Type B pancreatic cell (in vitro differentiated cells): ENCODE measurements at regions not wholly inside any gene's neighbourhood (a gene's known extent, or its start where the extent isn't known, plus 50 kb on each side); places are given as distances from the start of the nearest gene placed in this dataset.

Source experiments
- DNase-seq: peaks from one replicate; pipeline ENCODE4 v3.0.0; 2021; ENCODE audit warnings: mixed read lengths; ENCODE audit not compliant: unreplicated experiment; ENCODE audit errors: extremely low spot score
- H3K27ac Mint-ChIP-seq: 2 replicates; pipeline ENCODE4 v1.8.0; 2021; ENCODE audit warnings: mild to moderate bottlenecking, mixed read lengths
- H3K27me3 Mint-ChIP-seq: 2 replicates; pipeline ENCODE4 v1.8.0; 2021; ENCODE audit warnings: mixed read lengths
- H3K36me3 Mint-ChIP-seq: 2 replicates; pipeline ENCODE4 v1.8.0; 2021; ENCODE audit warnings: mixed read lengths
- H3K4me1 Mint-ChIP-seq: one replicate; pipeline ENCODE4 v1.8.0; 2021; ENCODE audit warnings: mixed read lengths; ENCODE audit not compliant: unreplicated experiment
- H3K4me3 Mint-ChIP-seq: 2 replicates; pipeline ENCODE4 v1.8.0; 2021; ENCODE audit warnings: mild to moderate bottlenecking, mixed read lengths
- H3K9me3 Mint-ChIP-seq: 2 replicates; pipeline ENCODE4 v1.8.0; 2021; ENCODE audit warnings: mixed read lengths
- CTCF ChIP-seq: fragments of 200-600 bp; sonication (generic); conservative IDR thresholded peaks from 2 replicates; pipeline ENCODE4 v1.5.0; 2021; ENCODE audit warnings: antibody characterized with exemption, mild to moderate bottlenecking

GRCh38 chr5:88495810-88496209, 227.2 kb upstream of the TMEM161B start:
- H3K27ac Mint-ChIP-seq: no peak overlapping the region
- no peaks in the 10 kb centered on the region for H3K36me3 Mint-ChIP-seq
- peaks cover 2% of the 10 kb centered on the region for H3K27me3 Mint-ChIP-seq
- TF ChIP-seq CTCF: no peak
- H3K4me1 Mint-ChIP-seq: no peaks in the 10 kb centered on the region
- no peak overlapping the region for H3K4me3 Mint-ChIP-seq
- no peaks in the 10 kb centered on the region for H3K9me3 Mint-ChIP-seq
- no peak for DNase-seq

- no peak for TF ChIP-seq CTCF
- H3K9me3 Mint-ChIP-seq: no peaks in the 10 kb centered on the region
- DNase-seq: no peak
- H3K27me3 Mint-ChIP-seq: peaks cover 15% of the 10 kb centered on the region
- no peak overlapping the region for H3K4me3 Mint-ChIP-seq
- no peaks in the 10 kb centered on the region for H3K4me1 Mint-ChIP-seq
- H3K27ac Mint-ChIP-seq: no peak overlapping the region
- no peaks in the 10 kb centered on the region for H3K36me3 Mint-ChIP-seq
Observed at GRCh38 chr5:88490874-88491273, 222.2 kb upstream of the TMEM161B start.

- Mint-ChIP-seq H3K27ac (no peak overlapping the region), H3K4me3 (no peak overlapping the region), H3K4me1 (no peaks in the 10 kb centered on the region), H3K27me3 (peaks cover 13% of the 10 kb centered on the region), H3K9me3 (no peaks in the 10 kb centered on the region), H3K36me3 (no peaks in the 10 kb centered on the region)
- no peak for TF ChIP-seq CTCF
- no peak for DNase-seq
Observed at GRCh38 chr5:88489364-88489763, 220.7 kb upstream of the TMEM161B start.

GRCh38 chr5:88488561-88488960, 219.9 kb upstream of the TMEM161B start:
- H3K36me3 Mint-ChIP-seq: no peaks in the 10 kb centered on the region
- H3K4me3 Mint-ChIP-seq: no peak overlapping the region
- no peak for TF ChIP-seq CTCF
- no peak for DNase-seq
- H3K27me3 Mint-ChIP-seq: peaks cover 13% of the 10 kb centered on the region
- H3K4me1 Mint-ChIP-seq: no peaks in the 10 kb centered on the region
- H3K9me3 Mint-ChIP-seq: no peaks in the 10 kb centered on the region
- H3K27ac Mint-ChIP-seq: no peak overlapping the region

- H3K27me3 Mint-ChIP-seq: peaks cover 13% of the 10 kb centered on the region
- no peak overlapping the region for H3K4me3 Mint-ChIP-seq
- no peaks in the 10 kb centered on the region for H3K4me1 Mint-ChIP-seq
- no peaks in the 10 kb centered on the region for H3K9me3 Mint-ChIP-seq
- TF ChIP-seq CTCF: no peak
- H3K27ac Mint-ChIP-seq: no peak overlapping the region
- no peaks in the 10 kb centered on the region for H3K36me3 Mint-ChIP-seq
- no peak for DNase-seq
Observed at GRCh38 chr5:88488130-88488529, 219.5 kb upstream of the TMEM161B start.

GRCh38 chr5:88487066-88487465, 218.4 kb upstream of the TMEM161B start:
- Mint-ChIP-seq H3K4me3 (no peak overlapping the region), H3K36me3 (no peaks in the 10 kb centered on the region), H3K27me3 (peaks cover 13% of the 10 kb centered on the region), H3K9me3 (no peaks in the 10 kb centered on the region), H3K4me1 (no peaks in the 10 kb centered on the region), H3K27ac (no peak overlapping the region)
- TF ChIP-seq CTCF: no peak
- DNase-seq: no peak
